Testis (tissue), 2 donors: ENCODE measurements at regions not wholly inside any gene's neighbourhood (a gene's known extent, or its start where the extent isn't known, plus 50 kb on each side); places are given as distances from the start of the nearest gene placed in this dataset.

ENCODE experiments used
- CTCF ChIP-seq, 3 experiments: fragments of 450-650 bp in 2 of 3; fragments of 200-600 bp in 1 of 3; sonication (generic) in 1 of 3; IDR thresholded peaks; one replicate each; pipeline ENCODE4 v1.5.1; 2016 to 2019; ENCODE audit warnings: antibody characterized with exemption in 3 of 3, mild to moderate bottlenecking in 2 of 3, moderate library complexity in 1 of 3
- POLR2A ChIP-seq: fragments of 450-650 bp; IDR thresholded peaks from one replicate; pipeline ENCODE4 v1.6.1; 2017; ENCODE audit warnings: antibody characterized with exemption, mild to moderate bottlenecking, moderate library complexity

DNA sequence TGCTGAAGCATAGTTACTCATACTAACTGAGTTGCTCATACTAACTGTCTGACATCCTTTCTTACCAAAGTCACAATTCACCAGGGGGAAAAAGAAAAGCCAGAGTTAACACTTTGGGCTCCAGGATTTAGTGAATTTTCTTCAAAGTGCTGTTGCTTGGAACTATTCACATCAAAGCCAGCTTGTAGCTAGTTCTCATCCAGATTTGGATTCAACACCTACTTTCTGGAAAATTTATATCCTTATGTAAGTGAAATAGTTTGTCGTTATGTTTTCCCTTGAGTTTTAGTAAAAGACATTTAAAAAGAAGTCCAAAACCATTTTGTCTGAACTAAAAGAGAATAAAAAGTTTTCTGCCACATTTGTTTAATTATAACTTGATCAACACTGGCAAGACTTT is 264.6 kb downstream of the BRINP2 start:
- TF ChIP-seq CTCF (IDR thresholded peaks at IDR 0.05) = no peak
- TF ChIP-seq POLR2A = no peak
